IMR-90 (cell line): ENCODE measurements at regions not wholly inside any gene's neighbourhood (a gene's known extent, or its start where the extent isn't known, plus 50 kb on each side); places are given as distances from the start of the nearest gene placed in this dataset.
"Not testable (repeated sequence)": the region's sequence is repeated elsewhere in the genome, so short reads cannot be mapped to it uniquely, and the experiment has no call there.

Experiments
- ATAC-seq: fragments of 200-7000 bp; cut with Tn5 transposase; 2 replicates; pipeline ENCODE4 v1.9.1; 2020; ENCODE audit warnings: low read depth, mild to moderate bottlenecking, moderate library complexity
- BruUV-seq: library from RNA; stranded (reverse); fragments of 400-500 nt; replicated peaks from 2 replicates; lab custom pipeline; 2021; lab: Mats Ljungman, UMichigan
- CTCF ChIA-PET: fragments of 300-600 bp; formaldehyde crosslinking; extraction: SDS; loops from one replicate; lab custom pipeline; 2021; ENCODE audit warnings: antibody characterized with exemption; lab: Yijun Ruan, JAX
- POLR2A ChIA-PET: fragments of 300-600 bp; sonication (Branson Sonifier 250); formaldehyde crosslinking; loops from one replicate; lab custom pipeline; 2022; ENCODE audit warnings: antibody characterized with exemption; ENCODE audit not compliant: unreplicated experiment; lab: Charles Lee
- DNase-seq: peaks from one replicate; pipeline ENCODE4 v3.0.0; 2013
- H2AFZ ChIP-seq: replicated peaks from 2 replicates; pipeline ENCODE3; 2013; ENCODE audit warnings: low read length, mild to moderate bottlenecking; ENCODE audit not compliant: poor library complexity
- H2AK5ac ChIP-seq: 2 replicates; pipeline ENCODE4 v1.6.1; 2013; ENCODE audit warnings: low read depth, low read length, inconsistent platforms
- H2AK9ac ChIP-seq: replicated peaks from 2 replicates; pipeline ENCODE3; 2013; ENCODE audit warnings: mild to moderate bottlenecking, low read depth, low read length, moderate library complexity; ENCODE audit not compliant: poor library complexity
- H2BK120ac ChIP-seq: 2 replicates; pipeline ENCODE4 v1.6.1; 2013; ENCODE audit warnings: low read depth, low read length, inconsistent platforms
- H2BK15ac ChIP-seq: 3 replicates; pipeline ENCODE4 v1.6.1; 2013; ENCODE audit warnings: low read depth, low read length, inconsistent platforms
- H2BK20ac ChIP-seq: 2 replicates; pipeline ENCODE4 v1.6.1; 2013; ENCODE audit warnings: low read depth, mild to moderate bottlenecking, inconsistent platforms, low read length, moderate library complexity
- H2BK5ac ChIP-seq: 2 replicates; pipeline ENCODE4 v1.6.1; 2013; ENCODE audit warnings: mild to moderate bottlenecking, low read depth, low read length, inconsistent platforms; ENCODE audit not compliant: poor library complexity, severe bottlenecking
- H3K14ac ChIP-seq: replicated peaks from 2 replicates; pipeline ENCODE4 v1.6.1; 2013; ENCODE audit warnings: low read depth, low read length, inconsistent platforms
- H3K18ac ChIP-seq: 2 replicates; pipeline ENCODE4 v1.6.1; 2013; ENCODE audit warnings: low read depth, low read length, control low read depth
- H3K23ac ChIP-seq: 2 replicates; pipeline ENCODE4 v1.6.1; 2013; ENCODE audit warnings: low read depth, low read length, inconsistent platforms
- H3K27ac ChIP-seq: 2 replicates; pipeline ENCODE4 v1.5.1; 2013; ENCODE audit warnings: mild to moderate bottlenecking, control low read depth, low read length; ENCODE audit not compliant: insufficient read depth
- H3K27me3 ChIP-seq: 2 replicates; pipeline ENCODE4 v1.6.1; 2013; ENCODE audit warnings: low read length; ENCODE audit not compliant: control insufficient read depth, insufficient read depth
- H3K36me3 ChIP-seq: 2 replicates; pipeline ENCODE4 v1.6.1; 2013; ENCODE audit warnings: low read length, mixed read lengths; ENCODE audit not compliant: control insufficient read depth, insufficient read depth
- H3K4ac ChIP-seq: 2 replicates; pipeline ENCODE4 v1.6.1; 2013; ENCODE audit warnings: low read depth, low read length, inconsistent platforms
- H3K4me1 ChIP-seq: 2 replicates; pipeline ENCODE4 v1.6.1; 2013; ENCODE audit warnings: low read length, mixed read lengths; ENCODE audit not compliant: control insufficient read depth, insufficient read depth
- H3K4me2 ChIP-seq: 2 replicates; pipeline ENCODE4 v1.6.1; 2013; ENCODE audit warnings: low read depth, mild to moderate bottlenecking, control low read depth, low read length, moderate library complexity
- H3K4me3 ChIP-seq: 2 replicates; pipeline ENCODE4 v1.5.1; 2013; ENCODE audit warnings: low read depth, mild to moderate bottlenecking, control low read depth, low read length, moderate library complexity; ENCODE audit not compliant: insufficient read depth
- H3K56ac ChIP-seq: 2 replicates; pipeline ENCODE4 v1.6.1; 2013; ENCODE audit warnings: low read length, inconsistent platforms; ENCODE audit not compliant: insufficient read depth; ENCODE audit errors: extremely low read depth
- H3K79me1 ChIP-seq, 2 experiments: 2 replicates each; pipeline ENCODE4 v1.6.1; 2013; ENCODE audit warnings: low read length in 2 of 2, inconsistent platforms in 1 of 2, low read depth in 1 of 2
- H3K9ac ChIP-seq: 2 replicates; pipeline ENCODE4 v1.6.1; 2013; ENCODE audit warnings: low read depth, low read length, control low read depth
- H3K9me1 ChIP-seq: 2 replicates; pipeline ENCODE4 v1.6.1; 2013; ENCODE audit warnings: low read length, inconsistent platforms; ENCODE audit not compliant: insufficient read depth
- H3K9me3 ChIP-seq: 2 replicates; pipeline ENCODE4 v1.6.1; 2013; ENCODE audit warnings: low read length; ENCODE audit not compliant: control insufficient read depth, insufficient read depth
- H4K20me1 ChIP-seq: 2 replicates; pipeline ENCODE4 v1.6.1; 2013; ENCODE audit warnings: low read length, inconsistent platforms; ENCODE audit not compliant: insufficient read depth
- H4K5ac ChIP-seq: 2 replicates; pipeline ENCODE4 v1.6.1; 2013; ENCODE audit warnings: mild to moderate bottlenecking, low read depth, low read length, control low read depth
- H4K8ac ChIP-seq, 2 experiments: 2 replicates each; pipeline ENCODE4 v1.6.1; 2013; ENCODE audit warnings: low read depth in 2 of 2, low read length in 2 of 2, control low read depth in 1 of 2, inconsistent platforms in 1 of 2
- H4K91ac ChIP-seq: 2 replicates; pipeline ENCODE4 v1.6.1; 2013; ENCODE audit warnings: low read depth, low read length, inconsistent platforms; ENCODE audit not compliant: insufficient read depth
- WGBS, 2 experiments: methylation state at CpG; one replicate each; pipeline versions ENCODE4 v1.1.5 to v1.1.7; 2013; ENCODE audit warnings: missing lambda C conversion rate in 2 of 2; ENCODE audit not compliant: insufficient read length in 1 of 2; ENCODE audit errors: extremely low coverage in 2 of 2; 5-methylcytosine and 5-hydroxymethylcytosine counted together
- dilution Hi-C: fragments of 300-500 bp; cut with HindIII; formaldehyde crosslinking; loops from one replicate; pipeline ENCODE4 v1.14.3; 2018; ENCODE audit warnings: low sequenced_read_pairs; ENCODE audit not compliant: unreplicated experiment
- in situ Hi-C: fragments of 300-500 bp; cut with MboI; formaldehyde crosslinking; loops from 3 replicates; pipeline ENCODE4 v1.14.3; 2019; ENCODE audit warnings: low sequenced_read_pairs, inconsistent platforms, mixed read lengths
- intact Hi-C: fragments of 100-400 bp; cut with micrococcal nuclease; formaldehyde crosslinking; loops from 2 replicates; pipeline ENCODE4 v1.10.0; 2022

DNA sequence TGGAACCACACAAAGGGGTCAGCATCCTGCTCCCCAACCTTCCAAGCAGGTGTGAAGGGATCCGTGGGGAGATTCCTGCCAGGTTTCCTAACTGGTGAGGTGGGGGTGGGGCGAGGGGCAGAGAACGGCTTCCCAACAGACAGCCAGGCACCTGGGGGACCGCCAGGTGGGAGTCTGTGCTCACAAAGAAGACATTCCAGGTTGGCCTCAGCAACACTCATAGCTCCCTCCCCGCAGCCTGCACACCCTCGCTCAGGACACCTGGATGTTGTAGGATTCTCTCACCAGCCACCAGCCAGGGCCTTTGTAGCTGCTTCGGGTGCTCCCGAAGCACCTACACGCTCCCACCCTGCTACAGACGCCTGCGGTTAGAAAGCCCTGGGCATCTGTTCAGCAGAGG, 184.8 kb upstream of the FAM240B start:
- CTCF ChIA-PET, H2AK9ac ChIP-seq, H4K5ac ChIP-seq, H2AK5ac ChIP-seq, POLR2A ChIA-PET, H3K4me2 ChIP-seq, H4K8ac ChIP-seq, dilution Hi-C loops, intact Hi-C loops, H4K91ac ChIP-seq, H3K36me3 ChIP-seq, H3K18ac ChIP-seq, DNase-seq, BruUV-seq, H3K23ac ChIP-seq, H3K14ac ChIP-seq, in situ Hi-C loops, ATAC-seq, H2AFZ ChIP-seq, H3K56ac ChIP-seq, H4K20me1 ChIP-seq, H3K27ac ChIP-seq, H3K79me1 ChIP-seq, H3K4me3 ChIP-seq, H2BK15ac ChIP-seq, H3K4ac ChIP-seq, H3K9me3 ChIP-seq, H2BK5ac ChIP-seq, H2BK20ac ChIP-seq, H3K27me3 ChIP-seq, H2BK120ac ChIP-seq, H3K9me1 ChIP-seq, H3K4me1 ChIP-seq, H3K9ac ChIP-seq: not testable (repeated sequence)
- WGBS, 2 experiments, result no CpG with 5 or more reads among the region's 11 CpGs

- not testable (repeated sequence) for H3K9me1 ChIP-seq
These were observed 181.7 kb upstream of the FAM240B start for GRCh38 chr9:38901534-38902177.

More at GRCh38 chr9:38901534-38902177, 181.7 kb upstream of the FAM240B start:
- H3K9ac ChIP-seq, CTCF ChIA-PET, H3K36me3 ChIP-seq, H3K27me3 ChIP-seq, H2AK5ac ChIP-seq, H3K79me1 ChIP-seq, H3K4ac ChIP-seq, H3K4me3 ChIP-seq, H2BK5ac ChIP-seq, POLR2A ChIA-PET, H2BK20ac ChIP-seq, H2AFZ ChIP-seq, H2BK120ac ChIP-seq, H3K56ac ChIP-seq, H3K27ac ChIP-seq, H3K4me2 ChIP-seq, ATAC-seq, dilution Hi-C loops, DNase-seq, intact Hi-C loops, H3K18ac ChIP-seq, in situ Hi-C loops, H3K23ac ChIP-seq, H2AK9ac ChIP-seq, H4K91ac ChIP-seq, H4K8ac ChIP-seq, H2BK15ac ChIP-seq, H4K20me1 ChIP-seq, H3K9me3 ChIP-seq, BruUV-seq, H3K14ac ChIP-seq, H3K4me1 ChIP-seq, H4K5ac ChIP-seq: not testable (repeated sequence)
- WGBS, 2 experiments, result no CpG with 5 or more reads among the region's 10 CpGs
